HG03159 (cell line): ENCODE measurements at regions not wholly inside any gene's neighbourhood (a gene's known extent, or its start where the extent isn't known, plus 50 kb on each side); places are given as distances from the start of the nearest gene placed in this dataset.
"Not testable (repeated sequence)": the region's sequence is repeated elsewhere in the genome, so short reads cannot be mapped to it uniquely, and the experiment has no call there.

ENCODE experiments used
- ATAC-seq: cut with Tn5 transposase; IDR thresholded peaks from one replicate; pipeline ENCODE4 v1.9.1; 2021; ENCODE audit warnings: mild to moderate bottlenecking, moderate library complexity; ENCODE audit not compliant: unreplicated experiment

DNA sequence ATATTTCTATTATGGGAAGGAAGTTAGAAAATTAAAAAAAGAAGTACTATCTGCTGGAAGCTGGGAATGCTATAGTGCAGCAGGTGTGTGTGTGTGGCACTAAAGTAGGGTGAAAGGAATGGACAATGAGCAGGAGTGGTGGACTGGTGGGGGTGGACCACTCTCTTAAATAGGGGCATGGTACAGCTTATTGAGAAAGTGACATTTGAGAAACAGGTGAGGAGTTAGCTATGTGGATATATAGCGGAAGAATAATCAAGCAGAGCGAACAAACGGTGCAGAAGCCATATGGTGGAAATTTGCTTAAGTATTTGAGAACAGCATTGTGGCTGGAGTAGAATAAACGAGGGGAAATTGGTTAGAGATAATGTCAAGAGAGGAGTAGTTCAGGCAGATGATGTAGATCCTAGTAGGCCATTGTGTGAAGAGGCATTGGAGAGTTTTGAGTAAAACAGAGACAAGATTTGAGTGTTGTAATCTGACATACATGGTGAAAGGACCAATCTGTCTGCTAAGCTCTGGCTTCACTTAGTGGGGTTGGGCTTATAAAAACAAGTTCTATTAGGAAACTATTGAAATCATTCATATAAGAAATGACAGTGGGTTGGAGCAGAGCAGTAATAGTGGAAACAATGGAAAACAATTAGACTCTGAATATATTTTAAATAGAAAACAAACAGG is 149.2 kb upstream of the SYT10 start:
- no peak for ATAC-seq

DNA sequence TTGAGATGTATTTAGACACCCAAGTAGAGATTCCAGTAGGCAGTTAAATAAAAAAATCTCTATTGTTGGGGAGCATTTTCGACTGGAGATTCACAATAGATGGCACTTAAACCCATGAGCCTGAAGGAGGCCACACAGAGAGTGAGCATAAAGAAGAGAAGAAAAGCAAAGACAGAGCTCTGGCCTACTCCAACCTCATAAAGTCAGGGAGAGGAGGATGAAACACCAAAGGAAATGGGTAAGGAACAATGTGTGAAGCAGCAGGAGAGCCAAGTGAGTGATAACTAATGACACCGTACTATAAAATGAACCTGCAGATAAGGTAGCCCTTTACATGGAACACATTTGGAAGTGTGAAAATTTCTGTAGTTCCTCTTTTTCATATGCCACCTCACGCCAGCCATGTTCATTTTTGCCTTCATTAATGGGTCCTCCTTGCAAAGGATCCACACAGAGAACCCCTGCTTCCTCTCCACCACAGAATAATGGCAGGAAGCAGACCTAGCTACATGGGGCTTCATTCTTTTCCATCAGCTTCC is 150.0 kb upstream of the SYT10 start:
- ATAC-seq = no peak

DNA sequence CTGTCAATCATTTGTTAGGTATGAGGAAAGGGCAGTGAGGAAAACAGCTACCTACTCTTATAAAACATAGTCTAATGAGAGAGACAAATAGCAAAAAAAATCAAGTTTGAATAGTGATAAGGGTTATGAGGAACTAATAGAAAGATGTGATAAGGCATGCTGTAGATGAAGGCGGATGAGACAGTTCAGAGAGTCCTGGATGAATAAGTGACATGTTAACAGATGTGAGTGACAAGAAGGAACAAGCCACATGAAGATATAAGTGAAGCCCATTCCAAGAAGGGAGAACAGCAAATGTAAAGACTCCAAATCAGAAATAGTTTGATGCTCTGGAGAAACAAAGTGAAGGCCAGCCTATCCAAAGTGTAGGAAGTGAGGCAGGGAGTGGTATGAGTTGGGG is 154.1 kb upstream of the SYT10 start:
- no peak for ATAC-seq

DNA sequence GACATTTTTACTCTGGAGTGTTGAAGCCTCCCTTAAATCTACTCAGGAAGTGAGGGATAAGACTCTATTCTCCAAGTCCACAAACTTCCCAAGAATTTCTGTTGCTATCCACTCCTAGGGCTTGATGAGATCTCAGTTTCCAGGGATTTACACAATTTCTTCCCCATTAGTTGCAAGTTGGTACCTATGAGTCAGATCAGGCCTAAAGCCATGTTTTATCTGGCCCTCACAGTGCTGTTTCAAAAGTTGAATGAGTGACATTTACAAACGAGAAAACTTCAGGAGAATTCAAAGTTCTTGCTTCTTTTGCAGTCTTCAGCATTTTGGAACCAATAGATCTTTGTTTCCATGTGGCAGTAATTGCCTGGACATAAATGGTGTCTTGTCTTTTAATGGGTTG is 156.4 kb upstream of the SYT10 start:
- no peak for ATAC-seq

DNA sequence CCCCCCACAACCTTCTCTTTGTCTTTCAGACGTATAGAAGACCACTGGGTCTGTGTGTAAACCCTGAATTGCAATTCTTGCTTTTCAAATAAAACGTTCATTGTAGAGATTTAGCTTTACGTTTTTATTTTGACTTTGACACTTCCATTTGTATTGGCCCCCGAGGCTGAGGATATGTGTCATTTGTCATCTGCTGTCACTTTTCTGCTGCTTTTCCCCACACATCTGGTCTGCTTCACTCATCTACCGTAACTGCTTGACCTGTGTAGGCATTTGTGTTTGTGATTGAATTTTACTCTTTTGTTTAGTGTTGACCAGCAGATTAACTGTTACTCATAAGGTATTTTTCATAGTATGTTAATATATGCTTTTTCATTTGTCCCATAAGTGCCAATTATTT is 157.2 kb upstream of the SYT10 start:
- no peak for ATAC-seq

DNA sequence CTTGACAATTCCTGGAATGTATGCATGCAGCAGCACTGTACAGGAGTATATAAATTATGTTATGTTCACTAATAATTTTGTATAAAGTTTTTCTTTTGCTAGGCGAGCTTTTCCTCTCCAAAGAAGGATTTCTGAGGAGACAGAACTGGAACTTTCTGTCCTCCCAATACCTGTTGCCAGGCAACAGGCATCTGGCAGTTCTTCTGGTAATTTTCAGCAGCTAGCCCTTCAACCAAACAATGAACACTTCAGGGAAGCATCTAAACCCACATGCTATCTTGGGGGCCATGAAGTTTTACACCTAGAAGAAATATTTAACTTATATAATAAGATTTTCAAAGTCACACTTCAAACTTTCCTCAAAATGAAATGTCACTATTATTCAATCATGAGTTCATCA is 162.9 kb upstream of the SYT10 start:
- no peak for ATAC-seq

DNA sequence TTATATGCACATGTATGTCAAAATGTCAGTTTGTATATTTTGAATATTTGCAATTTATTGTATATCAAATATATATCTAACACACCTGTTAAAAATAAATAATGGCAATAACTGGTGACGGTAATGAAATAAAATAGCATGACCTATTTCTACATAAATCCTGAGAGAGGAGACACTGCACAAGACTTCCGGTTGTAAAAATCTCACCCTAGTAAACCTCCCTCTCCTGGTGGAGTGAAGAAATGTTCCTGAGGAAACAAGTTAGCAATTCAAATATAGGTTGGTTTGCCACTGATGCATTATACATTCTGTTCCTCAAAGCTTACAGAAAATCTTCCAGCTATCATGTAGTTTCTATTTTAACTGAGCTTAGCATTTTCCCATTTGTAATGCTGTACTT is 166.1 kb upstream of the SYT10 start:
- no peak for ATAC-seq

DNA sequence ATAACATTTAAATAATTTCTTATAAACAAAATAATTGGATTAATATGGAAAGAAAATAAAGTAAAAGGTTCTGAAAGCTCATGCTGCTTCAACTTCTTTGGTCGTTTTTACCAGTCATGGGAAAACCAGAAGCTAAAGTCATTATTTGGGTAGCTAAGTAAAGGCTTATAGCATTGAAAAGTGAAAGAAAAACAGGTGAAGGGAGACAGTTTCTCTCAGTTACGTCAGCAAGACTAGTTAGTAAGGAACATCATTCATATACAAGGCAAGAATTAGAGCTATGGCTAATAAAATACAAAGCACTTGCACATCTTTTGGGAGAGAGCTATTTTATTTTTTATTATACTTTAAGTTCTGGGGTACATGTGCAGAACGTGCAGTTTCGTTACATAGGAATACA is 170.3 kb upstream of the SYT10 start:
- no peak for ATAC-seq

DNA sequence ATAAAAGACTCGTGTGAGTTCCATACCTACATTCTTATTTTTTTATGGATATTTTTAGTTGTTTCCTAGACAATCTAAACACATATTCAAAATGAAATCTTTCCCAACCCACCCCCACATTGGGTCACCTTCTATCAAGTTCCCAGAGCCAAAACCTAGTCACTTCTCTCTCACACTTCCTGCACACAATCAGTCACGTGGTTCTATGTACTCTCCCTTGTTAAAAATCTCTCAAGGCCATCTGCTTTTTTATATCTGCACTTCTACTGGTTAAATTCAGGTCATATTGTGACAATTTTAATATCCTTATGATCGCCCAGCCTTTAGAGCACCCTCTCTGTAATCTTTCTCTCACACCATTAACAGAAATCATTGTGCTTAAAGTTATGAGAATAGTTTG is 175.0 kb upstream of the SYT10 start:
- no peak for ATAC-seq

DNA sequence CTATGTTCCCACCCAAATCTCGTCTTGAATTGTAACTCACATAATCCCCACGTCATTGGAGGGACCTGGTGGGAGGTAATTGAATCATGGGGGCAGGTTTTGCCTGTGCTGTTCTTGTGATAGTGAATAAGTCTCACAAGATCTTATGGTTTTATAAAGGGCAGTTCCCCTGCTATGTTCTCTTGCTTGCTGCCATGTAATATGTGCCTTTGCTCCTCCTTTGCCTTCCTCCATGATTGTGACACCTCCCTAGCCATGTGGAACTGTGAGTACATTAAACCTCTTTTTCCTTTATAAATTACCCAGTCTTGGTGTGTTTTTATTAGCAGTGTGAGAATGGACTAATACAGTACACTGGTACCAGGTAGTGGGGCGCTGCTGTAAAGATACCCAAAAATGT is 177.6 kb upstream of the SYT10 start:
- no peak for ATAC-seq

DNA sequence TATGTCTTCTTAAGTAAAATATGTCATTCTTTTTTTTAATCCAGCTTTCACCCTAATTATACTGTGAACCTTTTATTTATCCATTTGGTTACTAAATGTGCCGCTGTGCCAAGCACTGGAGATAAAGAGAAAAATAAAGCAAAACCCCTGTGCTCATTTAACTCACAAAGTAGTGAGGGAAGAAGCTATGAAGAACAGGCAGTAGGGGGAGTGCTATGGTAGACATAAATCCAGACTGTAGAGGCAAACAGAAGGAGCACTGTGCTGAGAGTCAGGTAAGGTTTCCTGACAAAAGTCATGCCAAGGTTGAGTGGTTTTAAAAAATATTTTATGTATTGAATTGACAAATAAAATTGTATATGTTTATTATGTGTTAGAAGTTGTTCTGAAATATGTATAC is 188.5 kb upstream of the SYT10 start:
- no peak for ATAC-seq

DNA sequence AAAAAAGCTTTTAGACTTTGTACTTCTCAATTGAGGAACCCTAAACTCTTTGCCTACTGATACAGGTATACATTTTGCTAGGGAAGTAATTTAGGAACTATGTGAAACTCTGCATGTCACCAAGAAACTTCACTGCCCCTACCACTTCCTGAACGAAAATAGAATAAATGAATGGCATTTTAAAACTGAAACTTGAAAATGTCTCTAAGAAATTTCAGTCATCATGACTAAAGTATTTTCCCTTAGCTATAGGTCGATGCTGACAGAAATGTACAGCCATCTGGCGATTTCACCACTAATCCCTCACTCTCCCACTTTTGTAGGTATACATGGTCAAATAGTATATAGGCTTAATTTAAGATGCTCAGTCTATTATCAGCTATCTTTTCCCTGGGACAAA is 194.9 kb upstream of the SYT10 start:
- ATAC-seq = no peak

DNA sequence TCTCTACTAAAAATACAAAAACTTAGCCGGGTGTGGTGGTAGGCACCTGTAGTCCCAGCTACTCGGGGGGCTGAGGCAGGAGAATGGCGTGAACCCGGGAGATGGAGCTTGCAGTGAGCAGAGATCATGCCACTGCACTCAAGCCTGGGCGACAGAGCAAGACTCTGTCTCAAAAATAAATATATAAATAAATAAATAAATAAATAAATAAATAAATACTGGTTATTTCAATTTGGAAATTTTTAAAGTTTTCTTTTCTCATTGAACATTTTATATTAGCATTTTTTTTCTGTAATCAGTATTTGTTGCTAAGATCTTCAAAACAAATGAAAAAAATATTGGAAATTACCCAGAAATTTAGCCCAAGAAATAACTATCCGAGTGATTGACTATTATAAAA is 197.3 kb upstream of the SYT10 start:
- ATAC-seq = not testable (repeated sequence)

DNA sequence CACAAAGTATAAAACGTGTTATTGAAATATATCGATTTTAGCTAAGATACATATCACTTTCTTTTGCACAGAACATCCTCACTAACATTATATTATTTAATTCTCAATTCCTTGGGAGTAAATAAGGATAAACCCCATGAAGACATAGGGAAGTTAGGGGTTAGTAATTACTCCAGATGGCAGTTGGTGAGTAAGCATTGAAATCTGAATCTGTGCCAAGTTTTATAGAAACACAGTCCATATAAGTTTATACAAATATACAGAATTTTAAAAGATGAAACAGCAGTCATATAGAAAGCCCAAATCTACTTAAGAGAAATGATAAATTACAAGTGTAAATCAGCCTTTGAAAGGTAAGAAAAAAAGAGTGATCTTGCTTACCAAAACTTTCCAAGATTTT is 200.4 kb upstream of the SYT10 start:
- ATAC-seq = no peak

DNA sequence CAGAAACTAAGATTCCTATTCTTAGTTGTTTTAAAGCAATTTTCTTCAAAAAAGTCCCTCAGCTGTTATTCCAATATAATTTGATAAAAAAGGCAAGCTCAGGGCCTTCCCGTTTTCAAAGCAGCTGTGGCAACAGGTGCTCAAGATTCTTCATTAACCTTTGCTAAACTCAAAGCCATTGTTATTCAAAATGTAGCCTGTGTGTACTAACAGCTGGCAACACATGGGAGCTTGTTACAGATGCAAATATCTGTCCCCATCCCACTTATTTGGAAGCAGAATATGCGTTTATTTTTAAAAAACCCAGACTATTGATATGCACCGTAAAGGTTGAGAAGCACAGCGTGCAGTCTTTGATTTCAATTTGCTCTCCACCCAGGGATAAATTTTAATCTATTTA is 210.4 kb upstream of the SYT10 start:
- ATAC-seq = no peak

DNA sequence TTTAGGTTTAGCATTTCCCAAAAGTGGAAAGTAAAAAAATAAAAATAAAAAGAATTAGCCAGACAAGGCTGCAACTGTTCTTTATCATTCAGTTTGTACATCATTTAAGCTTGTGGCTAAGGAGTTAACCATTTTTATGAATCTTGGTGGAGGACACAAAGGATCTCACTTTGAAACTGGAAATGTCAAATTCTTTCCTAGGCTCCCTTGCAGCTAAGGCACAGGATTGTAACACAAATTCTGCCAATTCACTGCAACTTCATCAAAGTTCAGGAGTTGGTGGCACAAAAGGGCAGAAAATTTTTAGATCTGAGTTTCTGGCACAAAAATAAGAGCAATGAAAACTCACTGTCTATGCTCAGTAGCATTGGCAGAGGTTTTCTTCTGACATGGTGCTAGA is 211.2 kb upstream of the SYT10 start:
- ATAC-seq = no peak

DNA sequence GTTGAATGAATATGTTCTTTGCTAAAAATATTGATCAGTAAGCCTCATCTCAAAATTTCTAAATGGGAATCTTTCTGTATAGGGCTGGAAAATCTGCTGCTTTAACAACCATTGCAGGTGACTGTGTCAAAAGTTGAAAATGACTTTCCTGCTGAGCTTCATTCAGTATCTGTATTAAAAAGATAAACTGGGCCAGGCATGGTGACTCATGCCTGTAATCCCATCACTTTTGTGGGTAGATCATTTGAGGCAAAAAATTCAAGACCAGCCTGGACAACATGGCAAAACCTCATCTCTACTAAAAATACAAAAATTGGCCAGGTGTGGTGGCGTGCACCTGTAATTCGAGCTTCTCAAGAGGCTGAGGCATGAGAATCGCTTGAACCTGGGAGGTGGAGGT is 213.7 kb upstream of the SYT10 start:
- no peak for ATAC-seq

DNA sequence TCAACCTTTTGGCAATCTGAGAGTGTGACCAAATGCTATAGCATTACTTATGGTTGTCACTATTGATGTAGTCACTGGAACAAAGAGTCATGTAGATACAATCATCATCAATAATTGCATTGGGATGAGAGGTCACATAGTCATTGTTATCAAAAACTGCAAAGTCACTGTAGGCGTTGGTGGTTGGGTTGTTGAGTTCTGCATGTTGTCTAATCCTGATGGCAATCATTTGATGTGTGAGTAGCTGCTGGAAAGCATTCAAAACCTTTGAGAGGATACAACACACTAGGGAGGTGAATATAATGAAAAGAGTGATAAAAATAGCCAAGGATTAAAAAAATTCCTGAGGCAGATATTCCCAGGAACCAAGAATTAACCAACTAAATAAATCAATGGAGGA is 214.7 kb upstream of the SYT10 start:
- no peak for ATAC-seq

DNA sequence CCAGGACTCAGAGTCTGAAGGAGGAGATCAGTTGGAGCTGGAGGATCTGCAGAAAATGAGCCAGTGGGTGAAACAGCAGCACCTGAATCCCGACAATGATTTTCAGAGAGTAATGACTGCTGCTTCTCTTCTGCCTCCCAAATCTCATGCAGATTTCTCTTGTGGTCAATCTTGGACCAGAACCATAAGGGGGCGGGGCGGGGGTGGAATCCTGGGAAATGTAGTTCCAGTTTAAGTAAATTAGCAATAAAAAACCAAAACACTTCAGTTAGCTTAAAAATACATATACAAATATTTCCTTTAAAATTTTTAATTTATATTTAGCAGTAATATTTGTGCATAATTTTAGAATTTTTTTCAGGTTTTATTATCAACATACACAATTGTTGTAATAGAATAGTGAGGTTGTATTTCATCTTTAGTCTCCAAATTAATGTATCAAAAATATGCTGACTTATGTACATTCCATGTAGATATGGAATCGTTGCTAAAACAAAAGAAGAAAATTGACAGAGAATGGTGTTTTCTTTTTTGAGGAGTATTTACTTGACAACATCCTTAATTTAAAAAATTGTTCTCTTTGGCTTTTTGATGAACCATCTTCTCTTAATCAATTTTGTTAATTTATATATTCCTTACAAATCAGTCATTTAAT is 223.5 kb upstream of the SYT10 start:
- ATAC-seq = no peak

DNA sequence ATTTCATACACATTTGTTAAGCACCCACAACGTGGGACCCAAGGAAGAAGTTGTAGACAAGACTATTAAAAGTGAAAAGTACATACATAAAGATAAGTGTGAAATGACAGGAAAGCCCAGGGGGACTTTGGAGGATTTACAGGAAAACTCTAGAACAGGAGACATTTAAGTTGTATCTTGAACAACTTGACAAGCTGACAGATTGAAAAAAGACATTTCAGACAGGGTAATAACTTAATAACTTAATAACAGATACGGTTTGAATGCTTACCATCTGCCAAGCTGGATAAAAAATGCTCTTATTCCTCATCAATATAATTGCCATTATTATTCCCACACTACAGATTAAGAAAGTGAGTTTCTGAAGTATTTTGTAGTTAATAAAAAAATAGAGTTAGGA is 229.7 kb upstream of the SYT10 start:
- no peak for ATAC-seq

DNA sequence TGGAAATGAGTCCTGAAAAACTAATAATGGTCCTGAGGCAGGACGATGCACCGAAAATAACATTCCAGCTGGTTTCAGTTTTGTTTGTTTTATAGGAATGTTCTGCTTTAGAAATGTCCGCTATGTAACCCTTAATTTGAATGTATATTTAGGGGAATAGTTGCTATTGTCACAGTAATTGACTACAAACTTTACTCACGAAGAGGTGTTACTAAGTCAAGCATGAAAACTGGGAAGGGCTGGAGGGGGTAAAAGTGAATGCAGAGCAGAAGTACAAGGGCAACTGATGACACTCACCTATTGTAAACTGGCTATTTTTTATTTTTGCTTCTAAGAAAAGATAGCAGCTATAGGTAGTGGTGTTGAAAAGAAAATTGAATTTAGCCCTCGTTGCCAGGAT is 230.7 kb upstream of the SYT10 start:
- no peak for ATAC-seq

DNA sequence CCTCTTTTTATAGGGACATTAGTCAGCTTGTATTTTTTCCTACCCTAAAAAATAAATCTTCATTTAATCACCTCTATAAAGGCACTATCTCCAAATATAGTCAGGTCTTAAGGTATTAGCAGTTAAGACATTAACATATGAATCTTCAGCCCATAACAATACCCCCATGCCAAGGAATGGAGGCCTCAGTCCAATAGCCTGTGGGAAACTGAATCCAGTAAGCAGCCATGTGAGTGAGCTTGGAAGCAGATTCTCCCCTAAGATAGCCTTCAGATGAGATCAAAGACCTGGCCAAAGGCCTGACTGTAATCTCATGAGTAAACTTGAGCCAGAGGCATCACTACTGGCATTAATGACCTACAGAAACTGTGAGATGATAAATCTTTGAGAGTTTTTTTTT is 232.1 kb upstream of the SYT10 start:
- ATAC-seq = no peak
